A673 (cell line): ENCODE measurements at regions not wholly inside any gene's neighbourhood (a gene's known extent, or its start where the extent isn't known, plus 50 kb on each side); places are given as distances from the start of the nearest gene placed in this dataset.

ENCODE experiments used
- EZH2 ChIP-seq: fragments of 200-600 bp; sonication (generic); IDR thresholded peaks from 2 replicates; pipeline ENCODE4 v1.6.1; 2017; ENCODE audit warnings: borderline replicate concordance, low read depth, mild to moderate bottlenecking, mixed read lengths, antibody characterized with exemption, low read length; ENCODE audit not compliant: poor library complexity, severe bottlenecking
- TF ChIP-seq, protein P1 (sequence below): fragments of 300-800, 200-600 bp; sonication (generic); conservative IDR thresholded peaks from 2 replicates; pipeline ENCODE4 v1.5.1; 2017; ENCODE audit warnings: low read depth, mild to moderate bottlenecking, antibody characterized with exemption, low read length, moderate library complexity, mixed read lengths

DNA sequence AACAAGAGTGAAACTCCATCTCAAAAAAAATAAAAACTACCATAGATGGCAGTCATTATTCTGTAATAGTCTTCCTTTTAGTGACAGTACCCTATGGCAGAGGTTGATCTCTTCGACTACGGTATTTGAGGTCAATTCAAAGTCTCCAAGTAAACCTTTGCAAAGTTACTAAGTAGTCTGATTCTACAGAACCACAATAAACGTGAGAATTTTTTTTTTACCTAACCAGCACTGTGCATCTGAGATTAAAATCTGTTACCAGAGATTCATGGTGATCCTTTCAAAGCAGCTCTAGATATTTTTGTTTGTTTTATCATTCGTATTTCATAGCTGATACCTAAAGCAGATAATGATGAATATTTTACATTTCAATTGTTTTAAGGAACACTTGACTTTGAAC, 86.6 kb upstream of the CHD2 start:
- TF ChIP-seq, protein P1, sequence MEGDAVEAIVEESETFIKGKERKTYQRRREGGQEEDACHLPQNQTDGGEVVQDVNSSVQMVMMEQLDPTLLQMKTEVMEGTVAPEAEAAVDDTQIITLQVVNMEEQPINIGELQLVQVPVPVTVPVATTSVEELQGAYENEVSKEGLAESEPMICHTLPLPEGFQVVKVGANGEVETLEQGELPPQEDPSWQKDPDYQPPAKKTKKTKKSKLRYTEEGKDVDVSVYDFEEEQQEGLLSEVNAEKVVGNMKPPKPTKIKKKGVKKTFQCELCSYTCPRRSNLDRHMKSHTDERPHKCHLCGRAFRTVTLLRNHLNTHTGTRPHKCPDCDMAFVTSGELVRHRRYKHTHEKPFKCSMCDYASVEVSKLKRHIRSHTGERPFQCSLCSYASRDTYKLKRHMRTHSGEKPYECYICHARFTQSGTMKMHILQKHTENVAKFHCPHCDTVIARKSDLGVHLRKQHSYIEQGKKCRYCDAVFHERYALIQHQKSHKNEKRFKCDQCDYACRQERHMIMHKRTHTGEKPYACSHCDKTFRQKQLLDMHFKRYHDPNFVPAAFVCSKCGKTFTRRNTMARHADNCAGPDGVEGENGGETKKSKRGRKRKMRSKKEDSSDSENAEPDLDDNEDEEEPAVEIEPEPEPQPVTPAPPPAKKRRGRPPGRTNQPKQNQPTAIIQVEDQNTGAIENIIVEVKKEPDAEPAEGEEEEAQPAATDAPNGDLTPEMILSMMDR, result no peak
- TF ChIP-seq EZH2, result no peak
